ENCODE measurements at regions not wholly inside any gene's neighbourhood (a gene's known extent, or its start where the extent isn't known, plus 50 kb on each side); places are given as distances from the start of the nearest gene placed in this dataset.

- no peak for TF ChIP-seq TAF1 (IDR thresholded peaks at IDR 0.05; ENCODE audit: borderline replicate concordance, insufficient read depth, low read length)
- no peak for TF ChIP-seq SIN3A (IDR thresholded peaks at IDR 0.05; ENCODE audit: borderline replicate concordance, insufficient read depth, low read length)
- no peak for TF ChIP-seq POLR2AphosphoS5 (IDR thresholded peaks at IDR 0.05; ENCODE audit: low read depth, low read length)
These were observed 538.2 kb upstream of the EYS start for GRCh38 chr6:66245231-66245630.
